Endothelial cell (in vitro differentiated cells): ENCODE measurements at regions not wholly inside any gene's neighbourhood (a gene's known extent, or its start where the extent isn't known, plus 50 kb on each side); places are given as distances from the start of the nearest gene placed in this dataset.

Source experiments
- DNase-seq: peaks from one replicate; pipeline ENCODE4 v3.0.0; 2021; ENCODE audit warnings: low spot score
- H3K27ac Mint-ChIP-seq: one replicate; pipeline ENCODE4 v1.8.0; 2021; ENCODE audit warnings: mixed read lengths, inconsistent platforms; ENCODE audit not compliant: unreplicated experiment
- H3K27me3 Mint-ChIP-seq: one replicate; pipeline ENCODE4 v1.8.0; 2021; ENCODE audit warnings: mild to moderate bottlenecking, moderate library complexity, mixed read lengths, inconsistent platforms; ENCODE audit not compliant: unreplicated experiment
- H3K36me3 Mint-ChIP-seq: one replicate; pipeline ENCODE4 v1.8.0; 2021; ENCODE audit warnings: mild to moderate bottlenecking, low read depth, mixed read lengths, inconsistent platforms; ENCODE audit not compliant: unreplicated experiment
- H3K4me1 Mint-ChIP-seq: one replicate; pipeline ENCODE4 v1.8.0; 2021; ENCODE audit warnings: mild to moderate bottlenecking, mixed read lengths, inconsistent platforms; ENCODE audit not compliant: unreplicated experiment
- H3K4me3 Mint-ChIP-seq: one replicate; pipeline ENCODE4 v1.8.0; 2021; ENCODE audit warnings: mild to moderate bottlenecking, mixed read lengths, inconsistent platforms; ENCODE audit not compliant: unreplicated experiment
- H3K9me3 Mint-ChIP-seq: one replicate; pipeline ENCODE4 v1.8.0; 2021; ENCODE audit warnings: mixed read lengths, inconsistent platforms; ENCODE audit not compliant: unreplicated experiment
- CTCF ChIP-seq: fragments of 200-600 bp; sonication (generic); IDR thresholded peaks from one replicate; pipeline ENCODE4 v1.5.0; 2021; ENCODE audit warnings: antibody characterized with exemption; ENCODE audit not compliant: unreplicated experiment

GRCh38 chr3:68403741-68404140 is 528.6 kb downstream of the TAFA4 start:
- H3K9me3 Mint-ChIP-seq: no peaks in the 10 kb centered on the region
- H3K4me1 Mint-ChIP-seq: no peaks in the 10 kb centered on the region
- TF ChIP-seq CTCF: no peak
- H3K27ac Mint-ChIP-seq: no peak overlapping the region
- H3K4me3 Mint-ChIP-seq: no peak overlapping the region
- no peak for DNase-seq
- H3K27me3 Mint-ChIP-seq: no peaks in the 10 kb centered on the region
- no peaks in the 10 kb centered on the region for H3K36me3 Mint-ChIP-seq

GRCh38 chr3:68402235-68402918 is 530.0 kb downstream of the TAFA4 start:
- Mint-ChIP-seq H3K36me3 (no peaks in the 10 kb centered on the region), H3K27me3 (no peaks in the 10 kb centered on the region), H3K9me3 (no peaks in the 10 kb centered on the region), H3K27ac (no peak overlapping the region), H3K4me3 (no peak overlapping the region), H3K4me1 (no peaks in the 10 kb centered on the region)
- no peak for DNase-seq
- no peak for TF ChIP-seq CTCF

GRCh38 chr3:68378631-68379030 is 553.7 kb downstream of the TAFA4 start:
- Mint-ChIP-seq H3K36me3 (no peaks in the 10 kb centered on the region), H3K4me3 (no peak overlapping the region), H3K27ac (no peak overlapping the region), H3K9me3 (peaks cover 15% of the 10 kb centered on the region), H3K4me1 (peaks cover 2% of the 10 kb centered on the region), H3K27me3 (peaks cover 3% of the 10 kb centered on the region)
- DNase-seq: no peak
- TF ChIP-seq CTCF: no peak

GRCh38 chr3:68373727-68374126 is 558.6 kb downstream of the TAFA4 start:
- Mint-ChIP-seq H3K4me1 (peaks cover 2% of the 10 kb centered on the region), H3K36me3 (no peaks in the 10 kb centered on the region), H3K9me3 (peaks cover 10% of the 10 kb centered on the region), H3K4me3 (no peak overlapping the region), H3K27me3 (no peaks in the 10 kb centered on the region), H3K27ac (no peak overlapping the region)
- DNase-seq: no peak
- no peak for TF ChIP-seq CTCF

GRCh38 chr3:68363796-68364195 is 568.6 kb downstream of the TAFA4 start:
- H3K4me1 Mint-ChIP-seq: no peaks in the 10 kb centered on the region
- no peak overlapping the region for H3K4me3 Mint-ChIP-seq
- H3K27ac Mint-ChIP-seq: no peak overlapping the region
- DNase-seq: no peak
- no peaks in the 10 kb centered on the region for H3K36me3 Mint-ChIP-seq
- peaks cover 2% of the 10 kb centered on the region for H3K27me3 Mint-ChIP-seq
- H3K9me3 Mint-ChIP-seq: no peaks in the 10 kb centered on the region
- TF ChIP-seq CTCF: no peak
